ENCODE measurements at regions not wholly inside any gene's neighbourhood (a gene's known extent, or its start where the extent isn't known, plus 50 kb on each side); places are given as distances from the start of the nearest gene placed in this dataset.
"Not testable (repeated sequence)": the region's sequence is repeated elsewhere in the genome, so short reads cannot be mapped to it uniquely, and the experiment has no call there.

GRCh38 chr4:29240641-29241040, 1479.5 kb upstream of the PCDH7 start:
- DNase-seq, result no peak

GRCh38 chr4:29243054-29243453, 1477.1 kb upstream of the PCDH7 start:
- no peak for DNase-seq

- DNase-seq, result no peak
Observed at GRCh38 chr4:29243851-29244250, 1476.3 kb upstream of the PCDH7 start.

- DNase-seq, result no peak
Observed at GRCh38 chr4:29259556-29259955, 1460.6 kb upstream of the PCDH7 start.

GRCh38 chr4:29262986-29263385, 1457.2 kb upstream of the PCDH7 start:
- DNase-seq, result no peak

GRCh38 chr4:29276150-29276549, 1444.0 kb upstream of the PCDH7 start:
- no peak for DNase-seq

GRCh38 chr4:29277381-29277780, 1442.8 kb upstream of the PCDH7 start:
- no peak for DNase-seq

GRCh38 chr4:29278585-29278984, 1441.6 kb upstream of the PCDH7 start:
- DNase-seq, result no peak

- no peak for DNase-seq
Observed at GRCh38 chr4:29289118-29289517, 1431.1 kb upstream of the PCDH7 start.

- DNase-seq, result no peak
Observed at GRCh38 chr4:29295280-29295679, 1424.9 kb upstream of the PCDH7 start.

- no peak for DNase-seq
Observed at GRCh38 chr4:29304595-29304994, 1415.6 kb upstream of the PCDH7 start.

GRCh38 chr4:29307256-29307655, 1412.9 kb upstream of the PCDH7 start:
- no peak for DNase-seq

GRCh38 chr4:29307755-29308154, 1412.4 kb upstream of the PCDH7 start:
- DNase-seq, result no peak

- no peak for DNase-seq
Observed at GRCh38 chr4:29309050-29309449, 1411.1 kb upstream of the PCDH7 start.

GRCh38 chr4:29310252-29310651, 1409.9 kb upstream of the PCDH7 start:
- DNase-seq, result no peak

GRCh38 chr4:29311247-29311646, 1408.9 kb upstream of the PCDH7 start:
- DNase-seq, result no peak

GRCh38 chr4:29319663-29320340, 1400.4 kb upstream of the PCDH7 start:
- DNase-seq, result no peak

- no peak for DNase-seq
Observed at GRCh38 chr4:29320947-29321620, 1399.1 kb upstream of the PCDH7 start.

- DNase-seq, result no peak
Observed at GRCh38 chr4:29326004-29326403, 1394.2 kb upstream of the PCDH7 start.

GRCh38 chr4:29326816-29327215, 1393.4 kb upstream of the PCDH7 start:
- DNase-seq, result no peak

- DNase-seq, result no peak
Observed at GRCh38 chr4:29336861-29337260, 1383.3 kb upstream of the PCDH7 start.

GRCh38 chr4:29372971-29373370, 1347.2 kb upstream of the PCDH7 start:
- DNase-seq, result no peak

- no peak for DNase-seq
Observed at GRCh38 chr4:29375716-29376115, 1344.5 kb upstream of the PCDH7 start.

GRCh38 chr4:29378237-29378636, 1341.9 kb upstream of the PCDH7 start:
- DNase-seq, result not testable (repeated sequence)

GRCh38 chr4:29390921-29391320, 1329.2 kb upstream of the PCDH7 start:
- no peak for DNase-seq
